NCI-H345 (cell line): ENCODE measurements at regions not wholly inside any gene's neighbourhood (a gene's known extent, or its start where the extent isn't known, plus 50 kb on each side); places are given as distances from the start of the nearest gene placed in this dataset.

Experiments used
- DNase-seq: peaks from one replicate; lab custom pipeline; 2025; lab: John Stamatoyannopoulos, UW

DNA sequence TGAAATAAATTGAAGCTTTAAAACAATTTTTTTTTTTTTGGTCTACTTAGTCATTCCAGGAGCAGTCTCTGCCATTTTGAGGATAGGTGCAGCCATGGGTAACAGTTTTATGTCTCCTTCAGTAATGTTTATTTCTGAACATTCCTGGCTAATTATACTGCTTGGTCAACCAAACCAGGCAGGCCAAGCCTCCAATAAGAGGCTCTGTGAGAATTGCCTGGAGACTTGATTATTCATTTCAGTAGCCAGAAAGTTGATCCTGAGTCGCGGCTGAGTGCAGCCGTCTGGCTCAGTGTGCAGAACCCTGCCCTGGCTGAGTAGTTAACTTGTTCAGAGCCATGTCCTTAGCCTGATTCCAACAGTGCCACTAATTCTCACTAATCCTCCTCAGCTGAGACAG is 364.0 kb upstream of the FAT3 start:
- DNase-seq: no peak

DNA sequence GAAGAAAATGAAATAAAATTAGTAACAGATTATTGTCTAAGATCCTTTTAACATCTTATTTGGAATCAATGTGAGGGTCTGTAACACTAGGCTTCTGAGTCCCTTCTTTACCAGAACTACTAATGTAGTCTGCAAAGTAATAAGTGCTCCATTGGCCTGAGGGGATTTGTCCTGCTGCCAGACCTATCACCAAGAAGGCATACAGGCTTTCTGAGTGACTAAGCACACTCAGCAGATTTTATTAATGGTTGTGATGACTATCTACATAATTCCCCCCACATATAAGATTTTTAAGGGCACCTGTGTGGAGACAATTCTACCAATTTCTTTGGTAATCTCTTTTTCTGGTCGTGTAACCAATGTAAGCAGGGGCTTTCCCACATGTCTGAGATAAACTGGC is 365.0 kb upstream of the FAT3 start:
- DNase-seq: no peak

DNA sequence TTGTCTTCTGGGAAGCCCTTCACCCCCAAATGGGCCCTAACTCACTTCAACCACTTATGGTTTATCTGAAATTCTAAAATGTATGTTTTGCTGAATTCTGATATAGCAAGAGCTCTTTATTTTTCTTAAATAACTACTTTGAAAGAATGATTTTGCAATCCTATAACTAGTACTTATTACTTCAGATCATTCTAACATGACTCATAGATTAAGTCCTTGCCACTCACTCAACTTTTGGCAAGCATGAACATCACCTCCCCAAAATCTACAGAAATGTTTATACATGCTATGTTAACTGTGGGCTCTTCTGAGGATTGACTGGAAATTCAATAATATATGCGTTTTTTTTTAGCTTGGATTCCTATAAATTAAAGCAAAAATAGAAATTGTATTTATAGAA is 367.4 kb upstream of the FAT3 start:
- DNase-seq: no peak

DNA sequence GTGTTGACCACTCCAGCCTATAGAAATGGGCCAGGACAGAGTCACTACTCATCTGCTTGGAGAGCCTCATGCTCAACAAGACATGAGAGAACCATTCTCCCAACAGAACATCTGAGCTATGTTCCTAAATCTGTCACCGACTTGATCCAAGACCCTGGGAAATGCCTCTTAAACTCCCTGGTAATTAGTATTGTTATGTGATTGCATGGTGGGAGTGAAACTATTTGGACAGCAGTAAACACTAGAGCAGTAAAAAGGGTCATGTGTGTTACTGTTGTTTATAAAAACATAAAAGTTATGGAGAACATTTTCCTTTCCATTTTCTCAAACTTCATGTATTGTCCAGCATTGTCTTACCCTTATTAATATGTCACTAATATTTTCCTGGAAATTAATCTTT is 369.8 kb upstream of the FAT3 start:
- DNase-seq: no peak

DNA sequence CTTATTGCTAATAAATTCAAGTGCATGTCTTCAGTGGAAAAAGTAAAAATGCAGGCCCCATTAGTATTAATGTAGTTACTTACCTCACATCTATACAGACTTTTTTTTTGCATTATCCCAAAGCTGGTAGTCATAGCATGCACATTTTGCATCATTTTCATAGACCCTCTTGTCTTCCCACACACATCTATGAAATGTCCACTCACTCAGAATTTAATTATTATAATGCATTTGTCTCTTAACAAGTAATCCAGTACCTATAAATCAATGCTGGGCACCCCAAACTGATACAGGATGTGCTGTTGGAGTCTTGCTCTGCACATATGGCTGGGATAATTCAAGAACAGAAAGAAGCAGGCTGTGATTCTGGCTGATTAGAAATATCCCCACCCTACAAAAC is 370.4 kb upstream of the FAT3 start:
- DNase-seq: no peak

DNA sequence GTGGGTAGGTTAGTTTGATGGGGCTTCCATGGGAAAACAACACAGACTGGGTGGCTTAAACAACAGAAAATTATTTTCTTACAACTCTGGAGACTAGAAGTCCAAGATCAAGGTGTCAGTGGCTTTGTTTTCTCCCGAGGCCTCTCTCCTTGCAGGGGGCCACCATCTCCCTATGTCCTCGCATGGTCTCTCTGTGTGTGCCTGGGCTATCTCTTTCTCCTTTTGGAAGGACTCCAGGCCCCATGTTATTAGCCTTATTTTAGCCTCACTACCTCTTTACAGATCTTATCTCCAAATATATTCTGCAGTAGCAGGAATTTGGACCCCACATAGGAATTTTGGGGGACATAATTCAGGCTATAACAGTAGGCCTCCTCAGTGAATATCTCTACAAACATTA is 372.7 kb upstream of the FAT3 start:
- DNase-seq: no peak

DNA sequence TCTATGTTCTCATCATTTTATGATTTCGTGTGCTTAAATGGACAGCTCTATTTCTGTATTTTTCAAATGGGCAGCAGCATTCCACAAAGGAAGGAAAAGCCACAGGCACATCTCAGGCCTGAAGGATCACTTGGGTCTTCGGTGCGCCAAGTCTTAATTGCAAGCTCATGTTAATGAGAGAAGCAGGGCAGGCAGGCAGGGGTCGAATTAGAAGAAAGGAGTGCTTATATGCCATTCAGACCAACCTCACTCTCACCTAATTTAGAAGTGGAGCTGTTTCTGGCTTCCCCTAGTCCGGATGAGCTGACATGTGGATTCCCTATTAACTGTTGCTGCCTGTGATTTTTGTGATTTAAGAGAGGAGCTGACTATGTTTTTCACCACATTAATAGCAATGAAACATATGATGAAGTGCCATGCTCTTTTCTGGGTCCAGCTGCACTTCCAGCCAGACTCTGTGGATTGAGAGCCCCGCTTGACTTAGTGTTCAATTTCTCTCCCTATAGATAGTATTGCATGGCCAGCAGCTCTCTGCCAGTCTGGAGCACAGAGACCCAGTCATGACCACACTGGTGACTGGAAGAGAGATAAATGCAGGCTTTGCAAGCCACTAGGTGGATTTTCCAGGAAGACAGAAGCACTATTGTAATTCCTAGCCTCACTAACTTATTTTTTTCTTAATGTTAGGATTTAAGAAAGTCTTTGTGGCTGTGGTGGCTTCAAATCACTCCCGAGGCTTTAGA is 373.9 kb upstream of the FAT3 start:
- DNase-seq: no peak

DNA sequence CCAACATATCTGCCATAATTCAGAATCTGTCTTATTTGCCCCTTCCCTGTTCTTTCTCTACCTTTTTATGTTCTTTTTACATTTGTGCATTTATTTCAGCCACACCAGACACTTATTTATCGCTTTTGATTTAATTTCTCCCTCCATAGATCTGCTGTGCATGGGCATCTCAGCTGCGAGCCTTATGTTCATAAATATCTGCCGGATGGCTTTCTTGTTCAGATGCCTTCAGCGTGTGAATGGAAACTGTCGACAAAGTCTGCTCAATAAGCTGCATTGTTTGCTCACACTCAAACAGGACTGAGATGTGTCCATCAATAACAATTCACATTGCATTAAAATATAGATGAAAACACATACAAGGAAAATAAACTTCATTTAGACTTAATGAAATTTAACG is 374.6 kb upstream of the FAT3 start:
- DNase-seq: no peak

DNA sequence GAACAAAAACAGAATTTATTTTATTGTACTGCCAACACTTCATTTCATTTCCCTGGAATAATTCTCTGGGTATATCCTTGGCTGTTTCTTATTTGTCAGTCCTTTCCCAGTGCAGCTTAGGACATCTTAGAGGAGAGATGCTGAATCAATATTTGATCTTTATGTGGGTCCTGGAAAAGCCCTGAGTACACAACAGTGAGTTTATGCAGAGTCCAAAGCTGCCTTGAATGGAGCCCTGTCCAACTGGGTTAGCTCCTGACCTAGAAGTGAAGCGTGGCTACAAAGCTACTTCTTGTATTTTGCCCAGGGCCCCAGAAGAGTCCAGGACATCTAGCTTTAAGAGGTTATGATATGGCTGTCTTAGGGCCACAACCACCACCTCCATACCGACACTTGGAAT is 378.0 kb upstream of the FAT3 start:
- no peak for DNase-seq

DNA sequence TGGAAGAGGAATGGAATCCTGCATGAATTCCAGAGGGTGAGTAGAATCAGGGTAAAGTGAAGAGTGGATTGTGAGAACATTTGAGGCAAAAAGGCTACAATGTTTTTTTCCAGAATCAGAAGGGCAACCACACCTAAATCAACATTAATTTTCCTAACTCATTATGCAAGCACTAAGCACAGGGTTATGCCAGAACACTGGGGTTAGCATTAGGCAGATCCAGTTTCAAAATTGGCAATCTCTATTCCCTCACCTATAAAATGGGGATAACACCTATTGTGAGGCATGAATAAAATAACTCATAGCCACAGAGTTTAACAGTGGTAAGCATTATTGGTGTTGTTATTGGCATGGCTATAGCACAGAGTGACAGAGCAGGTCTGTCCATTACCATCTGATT is 378.6 kb upstream of the FAT3 start:
- no peak for DNase-seq

DNA sequence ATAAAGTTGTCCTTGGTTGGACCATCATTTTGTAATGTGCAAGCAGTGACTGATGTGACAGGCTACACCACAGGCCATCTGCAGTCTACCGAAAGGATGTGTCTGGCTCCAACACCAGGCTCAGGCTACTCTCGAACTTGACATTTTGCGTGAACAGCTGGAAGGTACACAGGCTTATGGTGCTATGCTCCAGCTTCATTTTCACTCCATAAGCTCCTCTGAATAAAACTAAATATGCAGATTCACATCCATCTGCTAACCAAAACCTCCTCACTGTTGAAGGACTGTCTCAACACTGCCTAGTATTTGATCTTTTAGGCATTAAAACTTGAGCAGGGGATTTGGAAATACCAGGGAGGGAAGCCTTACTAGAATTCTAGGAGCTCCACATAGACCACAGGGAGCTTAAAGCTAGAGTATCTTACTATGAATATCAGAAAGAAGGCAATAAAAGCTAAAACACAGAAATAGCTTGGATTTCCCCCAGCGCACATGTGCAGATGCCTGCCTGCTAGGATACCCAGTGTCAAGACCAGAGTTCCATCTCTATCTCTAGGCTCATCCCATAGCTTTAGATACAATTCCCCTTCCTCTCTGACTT is 383.9 kb upstream of the FAT3 start:
- DNase-seq: no peak

DNA sequence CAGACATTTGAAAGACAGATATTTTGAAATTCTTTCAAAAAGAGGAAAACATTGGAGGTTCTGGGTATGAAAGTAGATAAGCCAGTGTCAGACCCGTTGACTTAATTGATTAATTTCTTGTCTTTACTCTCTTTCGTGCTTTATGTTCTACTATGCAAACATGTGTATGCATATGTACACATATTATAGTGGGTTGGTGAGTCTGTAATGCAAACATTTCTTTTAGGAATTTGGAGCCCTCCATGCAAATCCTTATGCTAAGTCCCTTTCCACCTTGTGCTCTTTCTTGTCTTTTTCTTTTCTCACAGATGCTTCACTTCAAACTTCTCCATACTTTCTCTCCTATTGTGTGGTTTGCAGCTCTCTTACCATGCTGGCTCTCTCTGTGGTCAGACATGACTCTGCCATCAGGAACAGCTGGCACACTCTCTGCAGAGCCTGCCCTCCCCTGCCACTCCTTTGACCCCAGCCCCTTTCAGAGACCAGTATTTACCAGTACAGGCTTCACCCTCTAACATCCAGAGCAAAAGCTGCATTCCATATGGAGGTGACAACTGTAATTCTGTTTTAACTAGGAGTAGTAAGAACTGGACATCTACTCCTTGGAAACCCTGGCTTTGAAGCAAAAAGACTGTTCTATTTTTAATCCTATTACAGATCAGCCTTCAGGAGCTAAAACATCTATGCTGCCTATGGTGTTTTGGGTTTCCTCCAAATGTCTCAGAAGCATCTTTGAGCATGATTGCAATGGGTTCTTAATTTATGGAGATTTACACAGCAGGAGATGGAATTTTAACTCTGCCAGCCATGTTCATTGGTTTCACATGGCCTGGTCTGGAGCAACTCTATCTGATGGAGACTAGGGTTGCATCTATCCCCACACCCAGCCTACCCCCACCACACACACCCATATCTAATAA is 386.9 kb upstream of the FAT3 start:
- no peak for DNase-seq

DNA sequence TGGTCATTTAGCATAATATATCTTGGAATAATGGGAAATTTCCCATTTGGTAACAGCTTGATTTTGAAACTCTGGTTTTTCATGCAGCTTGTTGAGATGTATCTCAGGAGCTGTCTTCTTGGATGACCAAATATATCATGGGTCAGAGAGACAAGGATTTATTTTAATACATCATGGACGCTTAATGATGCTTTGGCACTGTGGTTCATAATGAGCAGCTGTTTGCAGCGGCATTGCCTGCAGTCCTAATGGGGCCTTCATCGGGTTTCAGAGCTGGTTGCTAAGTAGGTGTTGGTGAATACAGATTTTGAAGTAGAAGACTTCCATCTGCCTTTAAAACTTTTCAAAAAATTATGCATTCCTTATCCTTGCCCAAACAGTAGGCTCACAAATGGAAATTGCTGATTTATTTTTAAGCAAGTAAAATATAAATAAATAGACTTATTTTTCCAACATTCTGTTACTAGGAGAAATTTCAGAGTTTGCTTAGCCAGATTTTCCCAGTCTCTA is 389.5 kb upstream of the FAT3 start:
- DNase-seq: no peak

DNA sequence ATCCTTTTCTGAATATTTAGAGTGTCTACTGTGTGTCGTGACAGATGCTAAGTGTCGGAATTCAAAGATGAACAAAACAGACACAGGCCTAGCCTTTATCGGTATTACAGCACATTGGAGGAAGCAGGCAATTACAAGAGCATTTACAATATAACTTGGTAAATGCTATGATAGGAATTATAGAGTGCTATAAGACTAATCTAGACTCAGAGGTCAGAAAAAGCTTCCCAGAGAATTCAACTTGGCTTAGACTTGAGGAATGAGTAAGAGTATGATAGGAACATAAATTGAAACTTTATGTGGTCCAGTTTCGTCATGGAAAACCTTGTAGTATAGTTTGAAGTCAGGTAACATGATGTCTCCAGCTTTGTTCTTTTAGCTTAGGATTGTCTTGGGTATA is 395.7 kb upstream of the FAT3 start:
- DNase-seq: no peak

DNA sequence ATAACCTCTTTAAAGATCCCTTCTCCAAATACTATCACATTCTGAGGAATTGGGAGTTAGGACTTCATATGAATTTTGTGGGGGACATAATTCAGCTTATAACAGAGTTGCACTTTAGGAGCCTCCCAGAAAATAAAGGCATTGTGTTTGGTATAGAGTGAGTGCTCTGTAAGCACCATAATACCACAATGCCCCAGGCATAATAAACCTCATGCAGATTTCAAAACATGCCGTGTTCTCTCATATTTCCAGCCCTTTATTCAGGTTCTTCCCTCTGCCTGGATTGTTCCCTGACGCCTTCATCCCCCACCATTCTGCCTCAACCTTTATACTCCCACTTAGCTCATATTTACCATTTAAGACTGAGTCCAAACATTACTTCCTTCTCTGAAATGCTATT is 398.8 kb upstream of the FAT3 start:
- DNase-seq: no peak

DNA sequence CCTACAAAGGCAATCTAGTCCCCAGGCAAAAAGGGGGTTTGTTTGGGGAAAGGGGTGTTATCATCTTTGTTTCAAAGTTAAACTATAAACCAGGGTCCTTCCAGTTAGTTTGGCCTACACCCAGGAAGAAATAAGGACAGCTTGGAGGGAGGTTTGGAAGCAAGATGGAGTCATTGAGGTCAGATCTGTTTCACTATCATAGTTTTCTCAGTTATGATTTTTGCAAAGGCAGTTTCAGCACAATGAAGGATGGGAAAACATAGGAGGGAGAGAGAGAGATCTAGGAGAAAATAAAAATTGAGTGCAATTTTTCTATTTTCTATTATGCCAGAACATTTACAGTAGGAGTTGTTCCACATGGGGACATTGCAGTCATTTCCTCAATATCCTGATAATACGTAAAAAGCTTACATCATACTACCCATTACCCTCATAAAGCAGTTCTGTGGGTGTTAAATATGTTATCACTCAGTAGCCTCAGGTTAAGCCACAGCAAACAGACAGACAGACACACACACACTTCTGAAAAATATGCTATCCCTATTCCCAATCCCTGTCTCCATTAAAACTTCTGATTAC is 401.3 kb upstream of the FAT3 start:
- no peak for DNase-seq

DNA sequence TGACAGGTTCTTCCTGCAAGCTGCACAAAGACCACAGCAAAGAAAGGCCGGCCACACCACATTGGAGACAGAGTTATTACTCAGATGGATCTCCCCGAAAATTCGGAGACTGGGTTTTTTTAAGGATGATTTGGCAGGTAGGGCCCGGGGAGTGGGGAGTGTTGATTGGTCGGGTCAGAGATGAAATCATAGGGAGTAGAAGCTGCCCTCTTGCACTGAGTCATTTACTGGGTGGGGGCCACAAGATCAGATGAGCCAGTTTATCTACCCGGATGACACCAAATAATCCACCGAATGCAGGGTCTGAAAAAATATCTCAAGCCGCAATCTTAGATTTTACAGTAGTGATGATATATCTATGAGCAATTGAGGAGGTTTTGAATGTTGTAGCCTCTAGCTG is 401.8 kb upstream of the FAT3 start:
- DNase-seq: no peak

DNA sequence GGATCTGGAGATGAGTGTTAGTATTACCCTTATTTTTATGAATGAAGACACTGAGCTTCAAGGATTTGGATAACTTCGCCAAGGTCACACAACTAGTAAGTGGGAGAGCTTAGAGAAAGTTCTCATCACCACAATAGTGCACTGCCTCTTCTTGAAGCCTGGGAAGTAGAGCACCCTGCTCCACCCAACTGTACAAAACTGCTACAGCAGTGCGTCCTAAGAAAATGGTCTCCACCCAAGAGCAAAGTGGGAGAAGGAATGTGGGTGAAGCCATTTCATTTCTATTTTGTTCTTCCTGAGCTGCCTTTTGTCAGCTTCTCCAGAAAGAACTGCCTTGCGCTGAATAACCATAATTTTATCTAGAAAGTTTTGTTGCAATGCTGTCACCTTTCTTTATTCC is 403.9 kb upstream of the FAT3 start:
- DNase-seq: no peak

DNA sequence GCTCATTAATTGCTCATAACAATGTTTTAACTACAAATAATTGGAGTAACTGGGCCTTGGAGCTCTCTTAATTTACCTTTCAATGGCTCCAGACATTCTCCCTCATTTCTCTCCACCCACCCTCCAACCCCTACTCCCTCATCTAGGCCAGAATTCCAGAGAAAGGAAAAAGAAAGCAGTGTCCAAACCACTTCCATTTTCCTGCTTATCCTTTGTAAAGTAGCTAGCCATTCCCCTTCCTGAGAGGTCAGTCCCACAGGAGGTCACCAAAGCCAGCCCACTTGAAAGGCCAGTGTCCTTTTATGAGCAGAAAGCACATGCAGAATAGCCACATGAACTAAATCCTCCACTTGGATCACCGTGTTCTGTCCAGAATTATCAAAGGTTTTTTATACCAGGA is 404.8 kb upstream of the FAT3 start:
- no peak for DNase-seq

DNA sequence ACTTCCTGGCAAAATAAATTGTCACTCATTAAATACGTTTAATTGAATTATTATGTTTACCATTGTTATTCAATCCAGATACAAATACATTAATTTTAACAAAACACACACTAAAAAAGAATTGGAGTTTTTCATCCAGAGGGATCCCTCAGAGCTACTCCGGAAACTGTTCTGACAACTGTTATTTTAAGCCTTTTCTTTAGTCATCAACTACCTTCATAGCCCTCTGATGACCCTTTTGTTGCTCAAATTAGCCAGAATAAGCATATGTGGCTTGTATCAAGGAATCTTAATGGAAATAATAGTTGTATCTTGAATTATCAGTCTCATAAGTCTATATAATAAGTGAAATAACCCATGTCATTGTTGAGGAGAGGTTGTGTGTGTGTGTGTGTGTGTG is 405.4 kb upstream of the FAT3 start:
- no peak for DNase-seq

DNA sequence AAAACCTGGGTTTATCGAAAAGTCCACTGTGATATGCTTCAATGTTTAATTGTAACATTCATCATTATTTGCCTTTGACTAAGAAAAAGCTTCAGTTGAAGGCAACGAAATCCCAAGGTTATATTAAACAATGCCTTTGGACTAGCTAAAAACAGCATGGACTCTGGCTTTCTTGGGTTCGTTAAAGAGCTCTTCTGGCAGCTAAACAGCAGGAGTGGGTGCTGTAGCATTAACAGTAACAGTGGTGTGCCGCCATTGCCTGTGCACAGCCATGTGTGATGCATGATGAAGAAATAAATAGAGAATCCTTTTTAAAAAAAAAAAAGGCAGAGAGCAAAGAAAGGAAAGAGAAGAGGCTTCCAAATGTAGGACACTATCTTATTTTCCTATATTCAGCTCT is 406.6 kb upstream of the FAT3 start:
- DNase-seq: no peak

DNA sequence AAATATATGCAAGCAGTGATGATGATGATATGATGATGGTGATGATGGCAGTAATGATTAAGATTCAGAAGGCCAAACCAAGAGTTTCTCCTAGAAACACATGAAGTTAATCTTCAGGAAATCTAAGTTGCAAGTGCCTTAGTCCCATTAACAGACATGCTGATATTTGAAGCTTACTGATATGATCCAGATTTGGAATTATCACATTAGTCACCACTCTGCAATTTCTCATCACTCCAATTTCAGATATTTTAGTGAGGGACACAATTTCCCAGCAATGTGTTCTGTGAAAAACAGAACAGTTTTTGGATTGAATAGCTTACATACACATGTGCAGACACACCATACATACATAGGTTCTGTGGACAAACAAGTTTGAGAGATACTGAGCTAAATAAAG is 411.4 kb upstream of the FAT3 start:
- no peak for DNase-seq

DNA sequence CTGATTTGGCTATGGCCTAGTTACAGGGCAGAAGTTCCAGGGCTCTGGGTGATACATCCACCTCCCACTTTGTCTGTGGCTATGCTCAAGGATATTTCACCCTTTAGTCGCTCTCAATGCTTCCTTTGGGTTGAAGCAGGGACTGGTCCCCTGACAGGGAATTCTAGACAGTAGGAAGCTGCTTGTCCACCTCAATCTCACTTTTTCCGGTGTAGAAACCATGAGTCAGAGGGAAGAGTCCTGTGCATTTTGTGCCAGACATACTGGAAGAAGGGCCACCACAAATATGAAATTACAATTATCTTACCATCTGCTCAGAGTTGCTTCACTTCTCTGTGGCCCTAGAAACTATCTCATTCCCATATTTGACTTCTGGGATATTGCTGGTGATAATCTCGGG is 413.7 kb upstream of the FAT3 start:
- no peak for DNase-seq
